Endothelial cell of umbilical vein (primary cell): ENCODE measurements at regions not wholly inside any gene's neighbourhood (a gene's known extent, or its start where the extent isn't known, plus 50 kb on each side); places are given as distances from the start of the nearest gene placed in this dataset.

Experiments used
- BruUV-seq: library from RNA; stranded (reverse); fragments of 400-500 nt; replicated peaks from 2 replicates; lab custom pipeline; 2021; lab: Mats Ljungman, UMichigan
- CTCF ChIA-PET: fragments of 300-600, 350-600 bp; sonication (Branson Sonifier 250); formaldehyde crosslinking; loops from one replicate; lab custom pipeline; 2021; ENCODE audit warnings: antibody characterized with exemption, inconsistent platforms; lab: Charles Lee
- POLR2A ChIA-PET: fragments of 300-600, 350-600 bp; sonication (Branson Sonifier 250); formaldehyde crosslinking; loops from one replicate; lab custom pipeline; 2021; ENCODE audit warnings: antibody characterized with exemption, inconsistent platforms; lab: Charles Lee
- DNase-seq: peaks from one replicate; pipeline ENCODE4 v3.0.0-alpha.2; 2011; ENCODE audit warnings: low read depth, low spot score
- FAIRE-seq: peaks from 2 replicates; lab custom pipeline; 2011; peaks lifted over from hg19 to GRCh38; lab: Jason Lieb, UNC
- H2AFZ ChIP-seq: 2 replicates; pipeline ENCODE4 v1.6.0; 2012; ENCODE audit warnings: low read depth, low read length, control low read depth, inconsistent platforms
- H3K27ac ChIP-seq: 2 replicates; pipeline ENCODE4 v1.5.1; 2011; ENCODE audit warnings: low read depth, mild to moderate bottlenecking, control low read depth, low read length, moderate library complexity; ENCODE audit not compliant: insufficient read depth
- H3K27me3 ChIP-seq, 2 experiments: 2 replicates each; pipeline versions ENCODE4 v1.6.0 to v1.6.1; 2011; ENCODE audit warnings: low read length in 2 of 2, mixed read lengths in 1 of 2; ENCODE audit not compliant: control insufficient read depth in 2 of 2, insufficient read depth in 2 of 2
- H3K36me3 ChIP-seq, 2 experiments: 2 replicates in 1 of 2; 3 replicates in 1 of 2; pipeline ENCODE4 v1.5.1; 2011; ENCODE audit warnings: low read length in 2 of 2, mild to moderate bottlenecking in 1 of 2, moderate library complexity in 1 of 2; ENCODE audit not compliant: control insufficient read depth in 2 of 2, insufficient read depth in 2 of 2; ENCODE audit errors: extremely low read depth in 1 of 2
- H3K4me1 ChIP-seq: 3 replicates; pipeline ENCODE4 v1.5.1; 2011; ENCODE audit warnings: mild to moderate bottlenecking, low read length; ENCODE audit not compliant: control insufficient read depth, insufficient read depth; ENCODE audit errors: extremely low read depth
- H3K4me2 ChIP-seq: 2 replicates; pipeline ENCODE4 v1.6.1; 2011; ENCODE audit warnings: low read length, control low read depth, mixed read lengths; ENCODE audit not compliant: insufficient read depth
- H3K4me3 ChIP-seq, 3 experiments: fragments of 200-600 bp in 1 of 3; sonication (generic), shearing (Covaris generic) in 1 of 3; replicated peaks in 1 of 3; 2 replicates each; pipeline ENCODE4 v1.5.1; 2011 to 2016; ENCODE audit warnings: control low read depth in 3 of 3, low read length in 3 of 3, mild to moderate bottlenecking in 2 of 3, inconsistent platforms in 1 of 3, low read depth in 1 of 3, moderate library complexity in 1 of 3; ENCODE audit not compliant: insufficient read depth in 1 of 3
- H3K79me2 ChIP-seq: 2 replicates; pipeline ENCODE4 v1.6.0; 2012; ENCODE audit warnings: low read length, inconsistent platforms; ENCODE audit not compliant: control insufficient read depth, insufficient read depth
- H3K9ac ChIP-seq: replicated peaks from 2 replicates; pipeline ENCODE3; 2011; ENCODE audit warnings: low read length, control low read depth; ENCODE audit not compliant: insufficient read depth; ENCODE audit errors: extremely low read depth
- H3K9me1 ChIP-seq: replicated peaks from 3 replicates; pipeline ENCODE4 v1.6.0; 2011; ENCODE audit warnings: mild to moderate bottlenecking, low read length; ENCODE audit not compliant: control insufficient read depth, insufficient read depth; ENCODE audit errors: extremely low read depth
- H3K9me3 ChIP-seq: replicated peaks from 2 replicates; pipeline ENCODE4 v1.5.1; 2012; ENCODE audit warnings: low read length, inconsistent platforms; ENCODE audit not compliant: control insufficient read depth, insufficient read depth
- H4K20me1 ChIP-seq: replicated peaks from 2 replicates; pipeline ENCODE3; 2011; ENCODE audit warnings: mild to moderate bottlenecking, low read length; ENCODE audit not compliant: control insufficient read depth, insufficient read depth; ENCODE audit errors: extremely low read depth
- CTCF ChIP-seq, 2 donors: IDR thresholded peaks; 1 replicate in 1 of 2; 2 replicates in 1 of 2; pipeline ENCODE4 v1.5.1; 2011; ENCODE audit warnings: low read length in 2 of 2, mild to moderate bottlenecking in 2 of 2, moderate library complexity in 2 of 2, control low read depth in 1 of 2, inconsistent platforms in 1 of 2, low read depth in 1 of 2; ENCODE audit not compliant: insufficient read depth in 1 of 2; ENCODE audit errors: extremely low read depth in 1 of 2
- EZH2 ChIP-seq: IDR thresholded peaks from 2 replicates; pipeline ENCODE4 v1.6.1; 2012; ENCODE audit warnings: borderline replicate concordance, low read depth, mild to moderate bottlenecking, moderate library complexity, low read length, inconsistent platforms; ENCODE audit not compliant: severe bottlenecking
- FOS ChIP-seq: IDR thresholded peaks from 2 replicates; pipeline ENCODE4 v1.6.1; 2011; ENCODE audit warnings: mild to moderate bottlenecking, low read length, moderate library complexity, borderline replicate concordance; ENCODE audit not compliant: insufficient read depth
- GATA2 ChIP-seq: IDR thresholded peaks from 2 replicates; pipeline ENCODE4 v1.7.0; 2011; ENCODE audit warnings: low read depth, mild to moderate bottlenecking, moderate library complexity, mixed read lengths, low read length; ENCODE audit not compliant: insufficient read length, insufficient read depth
- JUN ChIP-seq: IDR thresholded peaks from 2 replicates; pipeline ENCODE4 v1.6.1; 2011; ENCODE audit warnings: borderline replicate concordance, low read depth; ENCODE audit not compliant: insufficient read length, insufficient read depth
- MAX ChIP-seq: IDR thresholded peaks from 2 replicates; pipeline ENCODE4 v1.6.1; 2011; ENCODE audit not compliant: insufficient read depth, insufficient read length
- MYC ChIP-seq: IDR thresholded peaks from one replicate; pipeline ENCODE4 v1.6.1; 2011; ENCODE audit warnings: mild to moderate bottlenecking, low read depth, low read length
- POLR2A ChIP-seq: IDR thresholded peaks from 2 replicates; pipeline ENCODE4 v1.6.1; 2012; ENCODE audit warnings: low read depth, mild to moderate bottlenecking, control low read depth, low read length
- POLR2AphosphoS5 ChIP-seq: IDR thresholded peaks from 2 replicates; pipeline ENCODE4 v1.6.1; 2012; ENCODE audit warnings: low read depth, mild to moderate bottlenecking, control low read depth, low read length, moderate library complexity; ENCODE audit not compliant: insufficient read depth
- dilution Hi-C: fragments of 300-500 bp; cut with MboI; formaldehyde crosslinking; loops from one replicate; pipeline ENCODE4 v1.15.0; 2019; ENCODE audit warnings: low sequenced_read_pairs; ENCODE audit not compliant: extremely low pct_ligation_motif_present
- intact Hi-C: fragments of 100-400 bp; cut with micrococcal nuclease; formaldehyde crosslinking; loops from one replicate; pipeline ENCODE4 v1.10.0; 2022

GRCh38 chr22:27601195-27601594, 200.4 kb downstream of the MN1 start:
- Histone ChIP-seq H3K79me2 (no peaks in the 10 kb centered on the region), H3K9me1 (no peaks in the 10 kb centered on the region), H4K20me1 (no peaks in the 10 kb centered on the region), H3K36me3 (no peaks in the 10 kb centered on the region), H2AFZ (no peak overlapping the region), H3K27ac (no peak overlapping the region), H3K4me2 (no peak overlapping the region), H3K9ac (no peak overlapping the region), H3K4me3 (no peak overlapping the region), H3K9me3 (no peaks in the 10 kb centered on the region), H3K4me1 (no peaks in the 10 kb centered on the region), H3K27me3 (peaks cover 2 to 3% of the 10 kb centered on the region in 2 experiments)
- DNase-seq (peak; percentile 33), FAIRE-seq (no peak)
- ChIA-PET CTCF (no interaction called here), POLR2A (no interaction called here)
- dilution Hi-C loops: no loop called here
- no TSS peak for BruUV-seq
- intact Hi-C loops: loop anchor here (10.0 kb wide), 1 partner anchor 204 kb away; the partner anchor contains the start of gene MN1
- TF ChIP-seq JUN (no peak), MYC (no peak), CTCF (IDR thresholded peaks at IDR 0.05; ENCODE audit: extremely low read depth in 1 of 2, insufficient read depth in 1 of 2, low read depth in 1 of 2, low read length in 2 of 2) (no peak), MAX (no peak), POLR2A (no peak), POLR2AphosphoS5 (no peak), GATA2 (no peak), FOS (no peak), EZH2 (no peak)
